Esophagus squamous epithelium (tissue), 5 donors: ENCODE measurements at regions not wholly inside any gene's neighbourhood (a gene's known extent, or its start where the extent isn't known, plus 50 kb on each side); places are given as distances from the start of the nearest gene placed in this dataset.
A peak's percentile ranks its signal among the peaks of the same experiment; 100 is the strongest.

Experiments used
- DNase-seq: peaks from one replicate; lab custom pipeline; 2025; lab: John Stamatoyannopoulos, UW
- H3K27ac ChIP-seq, 4 donors: fragments of 200-600 bp; sonication (generic); one replicate each; pipeline ENCODE4 v1.5.1; 2016 to 2019; ENCODE audit warnings: mild to moderate bottlenecking in 1 of 4
- H3K27me3 ChIP-seq, 4 donors: fragments of 200-600 bp; sonication (generic); 1 replicate in 3 of 4; 2 replicates in 1 of 4; pipeline versions ENCODE4 v1.5.1 to v1.6.0; 2017 to 2021; ENCODE audit warnings: antibody characterized with exemption in 1 of 4
- H3K36me3 ChIP-seq, 3 donors: fragments of 200-600 bp; sonication (generic); one replicate each; pipeline ENCODE4 v1.5.1; 2016 to 2019
- H3K4me1 ChIP-seq, 3 donors: fragments of 200-600 bp; sonication (generic); one replicate each; pipeline ENCODE4 v1.5.1; 2017 to 2019
- H3K4me3 ChIP-seq, 4 donors: fragments of 200-600 bp; sonication (generic); 1 replicate in 3 of 4; 2 replicates in 1 of 4; pipeline ENCODE4 v1.5.1; 2016 to 2019; ENCODE audit warnings: mild to moderate bottlenecking in 2 of 4, moderate library complexity in 1 of 4
- H3K9me3 ChIP-seq, 3 donors: fragments of 200-600 bp; sonication (generic); one replicate each; pipeline ENCODE4 v1.5.1; 2016 to 2019
- CTCF ChIP-seq, 6 experiments: fragments of 450-650 bp in 4 of 6; fragments of 200-600 bp in 2 of 6; sonication (generic) in 2 of 6; IDR thresholded peaks; one replicate each; pipeline ENCODE4 v1.5.1; 2016 to 2019; ENCODE audit warnings: antibody characterized with exemption in 6 of 6, mild to moderate bottlenecking in 4 of 6, moderate library complexity in 4 of 6
- POLR2A ChIP-seq, 4 donors: fragments of 450-650 bp; IDR thresholded peaks; one replicate each; pipeline ENCODE4 v1.6.1; 2017; ENCODE audit warnings: antibody characterized with exemption in 4 of 4, mild to moderate bottlenecking in 4 of 4, moderate library complexity in 3 of 4
- WGBS, 2 donors: methylation state at CpG; one replicate each; pipeline ENCODE4 v1.1.5; 2018; 5-methylcytosine and 5-hydroxymethylcytosine counted together
- intact Hi-C: fragments of 100-400 bp; cut with DNase I; formaldehyde crosslinking; loops from one replicate; pipeline ENCODE4 v1.15.0; 2022
- donor health status: DM: yes; HTN: yes; CAD: no.

DNA sequence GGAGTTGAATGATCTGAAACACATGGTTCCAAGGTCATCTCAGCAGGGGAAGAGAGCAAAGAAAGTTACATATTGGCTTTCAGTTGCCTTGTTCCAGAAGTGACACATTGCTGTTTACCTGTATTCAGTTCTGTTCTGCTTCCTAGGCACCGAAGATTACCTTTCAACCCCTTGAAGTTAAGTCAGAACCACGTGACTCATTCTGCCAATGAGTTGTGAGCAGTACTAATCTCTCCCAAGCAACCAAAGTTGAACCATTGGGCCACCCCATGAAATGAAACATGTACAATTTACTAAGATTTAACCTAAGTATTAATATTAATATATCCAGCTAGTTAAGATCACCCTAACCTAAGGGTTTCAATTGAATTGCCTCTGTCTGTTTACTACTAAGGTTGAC is 439.2 kb upstream of the MAF start:
- DNase-seq = no peak
- H3K4me1 ChIP-seq = peaks cover 13 to 65% (median 20%) of the 10 kb centered on the region in 3 donors
- no peak for TF ChIP-seq POLR2A (IDR thresholded peaks at IDR 0.05)
- no peak for TF ChIP-seq CTCF (IDR thresholded peaks at IDR 0.05)
- 58 to 70% methylated on average over 2 of the region's 2 CpGs for WGBS, 2 donors
- no peaks in the 10 kb centered on the region for H3K36me3 ChIP-seq
- no peaks in the 10 kb centered on the region for H3K9me3 ChIP-seq
- H3K4me3 ChIP-seq = no peak overlapping the region
- intact Hi-C loops = no loop called here
- H3K27ac ChIP-seq = peak overlapping the region in 3 of 4 donors; percentile 47 to 80 (median 78)
- H3K27me3 ChIP-seq = no peaks in the 10 kb centered on the region

DNA sequence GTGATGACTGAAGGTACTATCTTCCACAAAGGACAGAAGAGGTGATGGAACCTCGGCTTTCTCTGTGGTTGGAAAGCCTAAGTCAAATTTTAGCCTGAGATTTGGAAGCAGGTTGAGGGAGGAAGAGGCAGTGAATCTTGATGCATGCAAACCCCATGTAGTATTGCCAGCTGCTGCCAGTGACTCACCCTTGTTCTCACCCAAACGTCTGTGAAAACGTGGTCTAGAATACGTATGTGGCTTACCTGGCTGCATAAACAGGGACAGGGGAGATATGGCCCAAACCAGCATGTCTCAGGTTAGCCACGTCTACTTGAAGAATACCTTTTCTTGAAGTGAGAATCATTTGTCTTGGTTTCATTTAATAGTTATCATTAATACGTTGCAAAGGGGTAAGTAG is 438.0 kb upstream of the MAF start:
- H3K27me3 ChIP-seq = no peaks in the 10 kb centered on the region
- H3K36me3 ChIP-seq = no peaks in the 10 kb centered on the region
- DNase-seq = no peak
- peak overlapping the region in 2 of 4 donors; percentile 38 to 48 for H3K27ac ChIP-seq
- peaks cover 13 to 59% (median 20%) of the 10 kb centered on the region in 3 donors for H3K4me1 ChIP-seq
- intact Hi-C loops = no loop called here
- WGBS, 2 donors = 45 to 69% methylated on average over 6 of the region's 6 CpGs
- TF ChIP-seq POLR2A (IDR thresholded peaks at IDR 0.05) (no peak), CTCF (IDR thresholded peaks at IDR 0.05) (no peak)
- H3K4me3 ChIP-seq = no peak overlapping the region
- H3K9me3 ChIP-seq = no peaks in the 10 kb centered on the region

DNA sequence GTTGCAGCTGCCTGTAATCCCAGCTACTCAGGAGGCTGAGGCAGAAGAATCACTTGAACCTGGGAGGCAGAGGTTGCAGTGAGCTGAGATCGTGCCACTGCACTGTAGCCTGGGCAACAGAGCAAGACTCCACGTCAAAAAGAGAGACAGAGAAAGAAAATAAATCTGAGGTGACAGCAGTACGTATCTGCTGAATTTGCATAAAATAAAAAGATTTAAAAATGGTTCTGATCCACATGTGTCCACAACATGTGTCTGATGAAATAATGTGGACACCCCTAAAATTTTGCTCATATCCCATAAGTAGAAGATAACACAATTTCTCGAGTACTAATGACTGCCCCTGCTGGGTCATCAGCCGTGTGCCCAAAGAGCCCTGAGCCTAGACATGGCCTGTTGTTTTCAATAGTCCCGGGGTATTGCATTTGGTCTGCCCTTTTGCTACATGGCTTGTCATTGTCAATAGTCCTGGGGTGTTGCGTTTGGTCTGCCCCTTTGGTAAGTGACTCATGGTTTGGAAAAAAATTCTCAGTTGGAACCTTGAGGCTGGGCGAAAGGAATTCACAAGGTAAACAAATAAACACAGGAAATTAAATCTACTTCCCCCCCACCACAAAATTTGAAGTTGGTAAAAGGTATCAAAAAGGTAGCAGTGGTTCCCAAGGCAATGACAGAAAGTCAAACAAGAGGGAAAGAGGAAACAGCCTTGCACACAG is 434.6 kb upstream of the MAF start:
- intact Hi-C loops = no loop called here
- DNase-seq = no peak
- Histone ChIP-seq H3K4me3 (no peak overlapping the region), H3K4me1 (peaks cover 0 to 45% (median 1%) of the 10 kb centered on the region in 3 donors), H3K36me3 (no peaks in the 10 kb centered on the region), H3K27ac (no peak overlapping the region), H3K9me3 (no peaks in the 10 kb centered on the region), H3K27me3 (no peaks in the 10 kb centered on the region)
- 76 to 89% methylated on average over 8 of the region's 8 CpGs for WGBS, 2 donors
- TF ChIP-seq POLR2A (IDR thresholded peaks at IDR 0.05) (no peak), CTCF (IDR thresholded peaks at IDR 0.05) (no peak)

DNA sequence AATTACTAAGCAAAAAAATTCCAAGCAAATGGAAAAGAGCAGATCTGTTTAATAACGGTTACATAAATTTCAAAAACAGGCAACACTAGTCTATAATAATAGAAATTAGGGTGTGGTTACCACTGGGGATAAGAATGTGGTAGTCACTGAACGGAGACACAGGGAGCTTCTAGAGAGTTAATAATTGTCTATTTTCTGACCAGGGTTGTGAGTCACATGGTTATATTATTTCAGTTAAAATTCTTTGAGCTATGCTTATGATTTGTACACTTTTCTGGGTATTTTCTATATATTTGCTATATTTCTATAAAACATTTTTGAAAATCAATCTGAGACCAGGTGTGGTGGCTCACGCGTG is 433.9 kb upstream of the MAF start:
- Histone ChIP-seq H3K27me3 (no peaks in the 10 kb centered on the region), H3K9me3 (no peaks in the 10 kb centered on the region), H3K27ac (no peak overlapping the region), H3K36me3 (no peaks in the 10 kb centered on the region), H3K4me3 (no peak overlapping the region), H3K4me1 (peaks cover 0 to 45% (median 0%) of the 10 kb centered on the region in 3 donors)
- no peak for TF ChIP-seq CTCF (IDR thresholded peaks at IDR 0.05)
- no peak for TF ChIP-seq POLR2A (IDR thresholded peaks at IDR 0.05)
- no peak for DNase-seq
- 74 to 83% methylated on average over 4 of the region's 4 CpGs for WGBS, 2 donors
- intact Hi-C loops = no loop called here

- Histone ChIP-seq H3K4me3 (no peak overlapping the region), H3K4me1 (peaks cover 0 to 45% (median 2%) of the 10 kb centered on the region in 3 donors), H3K36me3 (no peaks in the 10 kb centered on the region), H3K9me3 (no peaks in the 10 kb centered on the region), H3K27ac (no peak overlapping the region), H3K27me3 (no peaks in the 10 kb centered on the region)
- DNase-seq = no peak
- 90 to 95% methylated on average over 3 of the region's 3 CpGs for WGBS, 2 donors
- TF ChIP-seq CTCF (IDR thresholded peaks at IDR 0.05) = no peak
- no peak for TF ChIP-seq POLR2A (IDR thresholded peaks at IDR 0.05)
- intact Hi-C loops = no loop called here
Observed at GRCh38 chr16:80033783-80034468, 433.4 kb upstream of the MAF start.
